ENCODE measurements at regions not wholly inside any gene's neighbourhood (a gene's known extent, or its start where the extent isn't known, plus 50 kb on each side); places are given as distances from the start of the nearest gene placed in this dataset.

DNA sequence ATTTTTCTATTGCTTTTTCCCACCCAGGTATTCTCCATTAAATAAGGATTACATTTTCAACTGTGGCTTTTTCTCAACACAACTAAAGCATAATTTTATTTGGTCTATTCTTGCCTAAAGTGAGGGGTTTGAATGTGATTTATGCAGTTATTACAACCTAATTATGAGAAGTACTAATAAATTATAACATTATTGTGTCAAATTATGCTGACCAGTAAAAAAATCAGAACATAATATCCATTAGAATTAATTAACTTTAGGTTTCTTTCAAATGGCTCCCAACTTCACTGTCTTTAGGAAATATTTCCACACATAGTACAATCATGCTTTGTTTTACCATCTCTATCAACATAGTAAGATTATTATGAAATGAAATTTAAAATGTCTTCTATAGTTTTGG, 1293.9 kb downstream of the FSTL5 start:
- no peak overlapping the region for H3K4me2 ChIP-seq (ENCODE audit: low read length)
- no peak overlapping the region for H4K91ac ChIP-seq (ENCODE audit: low read depth, low read length)
- H3K4me1 ChIP-seq (ENCODE audit: control insufficient read depth in 1 of 2, insufficient read depth in 2 of 2, low read length in 2 of 2): no peaks in the 10 kb centered on the region
- no peak overlapping the region for H3K23ac ChIP-seq (ENCODE audit: low read length)
- H3K14ac ChIP-seq (ENCODE audit: low read length): no peak overlapping the region
- H3K27ac ChIP-seq (ENCODE audit: low read depth, low read length): no peak overlapping the region
- H3K4me3 ChIP-seq (ENCODE audit: low read depth, low read length): no peak overlapping the region
- H2BK5ac ChIP-seq (ENCODE audit: low read depth, low read length, poor library complexity): no peak overlapping the region
- no peak overlapping the region for H4K12ac ChIP-seq (ENCODE audit: low read depth, low read length)
- no peak overlapping the region for H2AK5ac ChIP-seq (ENCODE audit: low read length)
- no peaks in the 10 kb centered on the region for H3K79me1 ChIP-seq (ENCODE audit: low read length)
- H2BK12ac ChIP-seq (ENCODE audit: low read length): no peak overlapping the region
- H3K9me3 ChIP-seq (ENCODE audit: insufficient read depth, low read depth, low read length): no peaks in the 10 kb centered on the region
- H2BK120ac ChIP-seq (ENCODE audit: insufficient read depth, low read length, poor library complexity): no peak overlapping the region
- DNase-seq: no peak
- H3K36me3 ChIP-seq (ENCODE audit: control insufficient read depth in 1 of 2, insufficient read depth in 2 of 2, low read length in 2 of 2): no peaks in the 10 kb centered on the region
- no peak overlapping the region for H3K18ac ChIP-seq (ENCODE audit: low read length)
- H4K8ac ChIP-seq (ENCODE audit: low read depth, low read length): no peak overlapping the region
- no peaks in the 10 kb centered on the region for H3K79me2 ChIP-seq (ENCODE audit: control insufficient read depth, insufficient read depth, low read length, poor library complexity)
- H3K4ac ChIP-seq (ENCODE audit: low read depth, low read length): no peak overlapping the region
- no peak overlapping the region for H2AFZ ChIP-seq (ENCODE audit: insufficient read depth, low read length, poor library complexity)
- H3K27me3 ChIP-seq (ENCODE audit: insufficient read depth, low read length): no peaks in the 10 kb centered on the region
- H3K9ac ChIP-seq (ENCODE audit: low read length): no peak overlapping the region

DNA sequence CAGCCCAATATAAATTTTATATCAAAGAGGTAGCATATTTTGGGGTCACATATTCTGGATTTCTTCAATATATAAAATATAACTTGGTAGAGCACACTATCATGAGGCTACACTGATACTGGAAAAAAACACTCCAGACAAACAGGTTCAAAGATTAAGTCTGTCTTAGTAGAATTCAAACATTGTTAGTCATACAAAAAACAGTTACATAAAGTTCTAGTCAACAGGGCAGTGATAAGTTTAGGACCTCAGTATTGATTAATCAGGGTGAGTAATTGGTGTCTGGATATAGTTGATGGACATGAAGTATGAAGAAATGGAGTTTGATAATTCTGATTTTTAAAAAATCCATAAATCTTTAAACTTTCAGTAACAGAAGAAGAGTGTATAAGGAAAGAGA, 1291.3 kb downstream of the FSTL5 start:
- no peak overlapping the region for H2BK5ac ChIP-seq (ENCODE audit: low read depth, low read length, poor library complexity)
- H2AK5ac ChIP-seq (ENCODE audit: low read length): no peak overlapping the region
- no peaks in the 10 kb centered on the region for H3K4me1 ChIP-seq (ENCODE audit: control insufficient read depth in 1 of 2, insufficient read depth in 2 of 2, low read length in 2 of 2)
- H3K79me2 ChIP-seq (ENCODE audit: control insufficient read depth, insufficient read depth, low read length, poor library complexity): no peaks in the 10 kb centered on the region
- no peak overlapping the region for H3K23ac ChIP-seq (ENCODE audit: low read length)
- DNase-seq: no peak
- H3K4ac ChIP-seq (ENCODE audit: low read depth, low read length): no peak overlapping the region
- H4K8ac ChIP-seq (ENCODE audit: low read depth, low read length): no peak overlapping the region
- no peak overlapping the region for H2AFZ ChIP-seq (ENCODE audit: insufficient read depth, low read length, poor library complexity)
- H3K18ac ChIP-seq (ENCODE audit: low read length): no peak overlapping the region
- no peaks in the 10 kb centered on the region for H3K36me3 ChIP-seq (ENCODE audit: control insufficient read depth in 1 of 2, insufficient read depth in 2 of 2, low read length in 2 of 2)
- no peaks in the 10 kb centered on the region for H3K27me3 ChIP-seq (ENCODE audit: insufficient read depth, low read length)
- H3K9ac ChIP-seq (ENCODE audit: low read length): no peak overlapping the region
- no peaks in the 10 kb centered on the region for H3K79me1 ChIP-seq (ENCODE audit: low read length)
- no peak overlapping the region for H4K91ac ChIP-seq (ENCODE audit: low read depth, low read length)
- H3K27ac ChIP-seq (ENCODE audit: low read depth, low read length): no peak overlapping the region
- no peak overlapping the region for H4K12ac ChIP-seq (ENCODE audit: low read depth, low read length)
- H3K4me2 ChIP-seq (ENCODE audit: low read length): no peak overlapping the region
- H3K14ac ChIP-seq (ENCODE audit: low read length): no peak overlapping the region
- no peak overlapping the region for H3K4me3 ChIP-seq (ENCODE audit: low read depth, low read length)
- H3K9me3 ChIP-seq (ENCODE audit: insufficient read depth, low read depth, low read length): no peaks in the 10 kb centered on the region
- no peak overlapping the region for H2BK120ac ChIP-seq (ENCODE audit: insufficient read depth, low read length, poor library complexity)
- H2BK12ac ChIP-seq (ENCODE audit: low read length): no peak overlapping the region

DNA sequence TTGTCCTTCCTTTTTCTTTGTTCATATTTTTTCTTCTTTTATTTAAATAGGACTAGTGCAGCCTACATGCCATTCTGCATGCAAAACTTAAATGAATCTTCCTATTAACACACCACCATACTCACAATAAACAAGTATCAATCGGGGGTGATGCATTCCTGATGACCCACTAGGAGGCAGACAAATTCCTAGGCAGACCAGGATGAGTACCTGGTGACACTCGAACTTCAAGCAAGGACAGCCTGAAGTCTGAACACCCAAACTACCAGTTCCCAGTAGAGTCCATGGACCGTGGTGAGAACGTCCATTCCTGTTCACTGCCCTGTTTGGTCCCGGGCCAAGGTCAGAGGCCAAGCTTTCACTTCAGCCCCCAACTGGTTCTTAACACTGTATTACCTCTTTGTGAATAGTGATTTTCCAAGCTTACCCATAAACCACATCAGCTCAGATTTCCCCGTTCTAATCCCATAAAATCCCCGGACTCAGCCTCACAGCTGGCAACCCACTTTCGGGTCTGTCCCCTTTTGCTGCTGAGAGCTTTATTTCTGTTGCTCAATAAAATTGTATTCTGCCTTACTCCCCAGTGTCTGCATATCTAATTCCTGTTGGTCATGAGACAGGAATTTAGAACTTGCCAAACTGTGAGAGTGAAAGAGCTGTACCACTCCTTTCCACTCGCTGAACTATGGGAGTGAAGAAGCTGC, 1286.6 kb downstream of the FSTL5 start:
- H3K9ac ChIP-seq (ENCODE audit: low read length): no peak overlapping the region
- no peaks in the 10 kb centered on the region for H3K36me3 ChIP-seq (ENCODE audit: control insufficient read depth in 1 of 2, insufficient read depth in 2 of 2, low read length in 2 of 2)
- no peaks in the 10 kb centered on the region for H3K79me1 ChIP-seq (ENCODE audit: low read length)
- H3K79me2 ChIP-seq (ENCODE audit: control insufficient read depth, insufficient read depth, low read length, poor library complexity): no peaks in the 10 kb centered on the region
- H2AFZ ChIP-seq (ENCODE audit: insufficient read depth, low read length, poor library complexity): no peak overlapping the region
- H2BK120ac ChIP-seq (ENCODE audit: insufficient read depth, low read length, poor library complexity): no peak overlapping the region
- H3K9me3 ChIP-seq (ENCODE audit: insufficient read depth, low read depth, low read length): no peaks in the 10 kb centered on the region
- no peak overlapping the region for H2AK5ac ChIP-seq (ENCODE audit: low read length)
- DNase-seq: no peak
- no peak overlapping the region for H3K4ac ChIP-seq (ENCODE audit: low read depth, low read length)
- no peak overlapping the region for H3K23ac ChIP-seq (ENCODE audit: low read length)
- H2BK5ac ChIP-seq (ENCODE audit: low read depth, low read length, poor library complexity): no peak overlapping the region
- H4K8ac ChIP-seq (ENCODE audit: low read depth, low read length): no peak overlapping the region
- no peak overlapping the region for H3K4me3 ChIP-seq (ENCODE audit: low read depth, low read length)
- no peaks in the 10 kb centered on the region for H3K27me3 ChIP-seq (ENCODE audit: insufficient read depth, low read length)
- no peak overlapping the region for H3K14ac ChIP-seq (ENCODE audit: low read length)
- H3K18ac ChIP-seq (ENCODE audit: low read length): no peak overlapping the region
- H2BK12ac ChIP-seq (ENCODE audit: low read length): no peak overlapping the region
- no CpG with 5 or more reads among the region's 9 CpGs for WGBS (ENCODE audit: extremely low coverage, insufficient coverage, insufficient read length)
- no peak overlapping the region for H4K91ac ChIP-seq (ENCODE audit: low read depth, low read length)
- H3K27ac ChIP-seq (ENCODE audit: low read depth, low read length): no peak overlapping the region
- H3K4me2 ChIP-seq (ENCODE audit: low read length): no peak overlapping the region
- no peaks in the 10 kb centered on the region for H3K4me1 ChIP-seq (ENCODE audit: control insufficient read depth in 1 of 2, insufficient read depth in 2 of 2, low read length in 2 of 2)
- no peak overlapping the region for H4K12ac ChIP-seq (ENCODE audit: low read depth, low read length)

DNA sequence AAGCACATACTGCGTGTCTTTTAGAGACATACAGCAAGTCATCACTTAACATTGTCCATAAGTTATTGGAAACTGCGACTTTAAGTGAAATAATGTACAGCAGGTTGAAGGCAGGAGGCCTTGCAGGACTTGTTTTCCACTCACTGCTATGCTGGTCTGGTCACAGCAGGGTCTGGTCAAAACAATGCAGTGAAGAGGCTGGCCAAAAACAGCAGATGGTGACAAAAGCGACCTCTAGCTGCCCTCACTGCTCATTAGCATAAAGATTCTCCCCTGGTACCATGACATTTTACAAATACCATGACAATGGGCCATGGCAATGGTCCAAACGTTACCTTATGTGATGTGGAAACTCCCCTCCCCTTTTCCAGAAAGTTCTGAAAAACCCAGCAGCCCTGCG, 1283.6 kb downstream of the FSTL5 start:
- H2AFZ ChIP-seq (ENCODE audit: insufficient read depth, low read length, poor library complexity): no peak overlapping the region
- peak in 1 of 2 donors; percentile 1 for DNase-seq

More for the DNA sequence above, 1283.6 kb downstream of the FSTL5 start:
- Histone ChIP-seq H3K18ac (ENCODE audit: low read length) (no peak overlapping the region), H2BK12ac (ENCODE audit: low read length) (no peak overlapping the region), H3K9ac (ENCODE audit: low read length) (no peak overlapping the region), H4K91ac (ENCODE audit: low read depth, low read length) (no peak overlapping the region), H4K8ac (ENCODE audit: low read depth, low read length) (no peak overlapping the region), H2BK5ac (ENCODE audit: low read depth, low read length, poor library complexity) (no peak overlapping the region), H3K23ac (ENCODE audit: low read length) (no peak overlapping the region), H2AK5ac (ENCODE audit: low read length) (no peak overlapping the region), H3K14ac (ENCODE audit: low read length) (no peak overlapping the region), H3K79me1 (ENCODE audit: low read length) (no peaks in the 10 kb centered on the region), H3K4me3 (ENCODE audit: low read depth, low read length) (no peak overlapping the region), H3K4me2 (ENCODE audit: low read length) (no peak overlapping the region), H3K4me1 (ENCODE audit: control insufficient read depth in 1 of 2, insufficient read depth in 2 of 2, low read length in 2 of 2) (no peaks in the 10 kb centered on the region), H3K27ac (ENCODE audit: low read depth, low read length) (no peak overlapping the region), H3K9me3 (ENCODE audit: insufficient read depth, low read depth, low read length) (no peaks in the 10 kb centered on the region), H3K36me3 (ENCODE audit: control insufficient read depth in 1 of 2, insufficient read depth in 2 of 2, low read length in 2 of 2) (no peaks in the 10 kb centered on the region), H3K79me2 (ENCODE audit: control insufficient read depth, insufficient read depth, low read length, poor library complexity) (no peaks in the 10 kb centered on the region), H3K27me3 (ENCODE audit: insufficient read depth, low read length) (no peaks in the 10 kb centered on the region), H3K4ac (ENCODE audit: low read depth, low read length) (no peak overlapping the region), H4K12ac (ENCODE audit: low read depth, low read length) (no peak overlapping the region), H2BK120ac (ENCODE audit: insufficient read depth, low read length, poor library complexity) (no peak overlapping the region)
- no CpG with 5 or more reads among the region's 5 CpGs for WGBS (ENCODE audit: extremely low coverage, insufficient coverage, insufficient read length)
